Immature natural killer cell (primary cell): ENCODE measurements at regions not wholly inside any gene's neighbourhood (a gene's known extent, or its start where the extent isn't known, plus 50 kb on each side); places are given as distances from the start of the nearest gene placed in this dataset.

Experiments used
- DNase-seq, 3 donors: peaks; one replicate each; pipeline ENCODE4 v3.0.0; 2022; ENCODE audit warnings: mixed read lengths in 1 of 3
- H3K27ac Mint-ChIP-seq, 6 donors: one replicate each; pipeline ENCODE4 v1.8.0; 2020; ENCODE audit warnings: mixed read lengths in 6 of 6, mild to moderate bottlenecking in 5 of 6, inconsistent platforms in 4 of 6, moderate library complexity in 3 of 6
- H3K27me3 Mint-ChIP-seq, 3 donors: one replicate each; pipeline ENCODE4 v1.8.0; 2020 to 2021; ENCODE audit warnings: low read depth in 3 of 3, mild to moderate bottlenecking in 3 of 3, mixed read lengths in 3 of 3, moderate library complexity in 3 of 3, inconsistent platforms in 1 of 3
- H3K36me3 Mint-ChIP-seq, 3 donors: one replicate each; pipeline ENCODE4 v1.8.0; 2020; ENCODE audit warnings: mixed read lengths in 3 of 3, inconsistent platforms in 2 of 3, mild to moderate bottlenecking in 2 of 3
- H3K4me1 Mint-ChIP-seq, 2 donors: one replicate each; pipeline ENCODE4 v1.8.0; 2020; ENCODE audit warnings: inconsistent platforms in 2 of 2, mild to moderate bottlenecking in 2 of 2, mixed read lengths in 2 of 2, moderate library complexity in 1 of 2
- H3K4me3 Mint-ChIP-seq, 5 donors: one replicate each; pipeline ENCODE4 v1.8.0; 2020; ENCODE audit warnings: mild to moderate bottlenecking in 5 of 5, mixed read lengths in 5 of 5, inconsistent platforms in 3 of 5, moderate library complexity in 3 of 5
- H3K9me3 Mint-ChIP-seq, 6 donors: one replicate each; pipeline ENCODE4 v1.8.0; 2020; ENCODE audit warnings: mild to moderate bottlenecking in 6 of 6, mixed read lengths in 6 of 6, inconsistent platforms in 4 of 6, moderate library complexity in 3 of 6

DNA sequence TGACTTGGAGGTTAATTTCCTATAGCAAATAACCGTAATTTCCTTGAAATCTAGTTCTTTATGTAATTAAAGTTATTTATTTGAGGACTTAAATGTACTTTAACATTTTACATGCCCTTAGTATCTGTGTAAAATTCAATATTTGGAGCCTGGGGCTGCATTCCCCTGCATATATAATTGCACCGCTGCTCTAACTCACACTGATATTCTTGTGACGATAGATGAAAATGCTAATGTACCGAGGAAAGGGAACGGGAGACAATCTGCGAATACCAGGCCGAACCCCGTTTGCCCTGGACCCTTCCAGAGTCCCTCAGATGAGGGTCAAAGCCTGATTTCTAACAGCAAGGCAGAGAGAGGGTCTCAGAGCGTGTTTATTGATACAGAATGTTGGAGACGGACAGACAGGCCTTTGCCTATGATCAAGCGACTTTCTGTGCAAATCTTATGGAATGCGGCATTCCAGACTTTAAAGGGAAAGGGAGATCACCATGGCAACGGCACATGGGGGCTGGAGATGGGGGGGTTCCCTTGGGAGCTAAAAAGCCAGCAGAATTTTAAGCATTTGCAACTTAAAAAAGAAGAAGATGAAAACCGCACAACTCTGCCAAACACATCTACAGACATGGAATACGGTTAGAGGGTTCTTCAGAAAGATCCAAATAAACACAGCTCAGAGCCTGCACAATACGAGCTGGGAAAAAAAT is 57.6 kb upstream of the TWIST2 start:
- no peak overlapping the region for H3K4me3 Mint-ChIP-seq
- H3K9me3 Mint-ChIP-seq, result no peaks in the 10 kb centered on the region
- no peak for DNase-seq
- H3K36me3 Mint-ChIP-seq, result no peaks in the 10 kb centered on the region
- H3K27me3 Mint-ChIP-seq, result peaks cover 4 to 6% (median 5%) of the 10 kb centered on the region in 3 donors
- no peak overlapping the region for H3K27ac Mint-ChIP-seq
- no peaks in the 10 kb centered on the region for H3K4me1 Mint-ChIP-seq

DNA sequence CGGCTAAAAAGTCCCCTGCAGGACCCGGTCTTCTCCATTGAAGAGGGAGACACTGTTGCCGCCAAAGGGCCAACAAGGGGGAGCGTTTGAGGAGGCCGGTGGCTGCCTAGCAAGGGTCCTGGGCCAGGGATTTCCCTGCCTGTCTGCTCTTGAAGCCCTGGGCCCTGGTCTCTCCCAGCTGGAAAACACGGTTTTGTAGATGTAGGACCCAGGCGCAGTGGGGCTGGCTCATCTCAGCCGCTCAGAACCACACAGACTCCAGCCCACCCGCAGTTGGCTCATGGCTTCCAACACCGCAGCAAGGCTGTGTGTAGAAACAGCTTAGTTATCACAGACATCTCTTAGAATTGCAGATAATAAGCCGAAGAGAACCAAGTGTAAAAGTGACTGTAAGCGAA is 57.1 kb upstream of the TWIST2 start:
- no peak for DNase-seq
- Mint-ChIP-seq H3K4me1 (no peaks in the 10 kb centered on the region), H3K27ac (no peak overlapping the region), H3K9me3 (no peaks in the 10 kb centered on the region), H3K36me3 (no peaks in the 10 kb centered on the region), H3K27me3 (peaks cover 4 to 6% (median 5%) of the 10 kb centered on the region in 3 donors), H3K4me3 (no peak overlapping the region)

DNA sequence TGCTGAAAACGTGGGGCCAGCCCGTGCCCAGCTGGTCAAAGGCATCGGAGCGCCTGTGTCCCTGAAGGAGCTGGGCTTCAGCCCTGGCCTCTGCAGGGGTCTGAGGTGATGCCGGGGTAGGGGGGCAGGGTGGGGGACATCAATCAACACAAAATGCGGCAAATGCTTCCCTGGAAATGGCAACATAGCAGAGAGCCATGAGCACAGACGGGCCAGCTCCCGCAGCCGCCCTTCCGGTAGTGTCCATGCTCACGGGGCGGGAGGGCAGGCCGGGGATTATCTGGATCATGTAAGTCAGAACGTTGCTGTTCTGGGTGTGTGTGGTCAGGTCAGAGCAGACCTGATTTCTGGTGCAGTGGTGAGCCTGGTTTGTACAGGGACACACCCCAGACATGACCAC is 56.5 kb upstream of the TWIST2 start:
- Mint-ChIP-seq H3K27me3 (peaks cover under 1 to 6% (median 3%) of the 10 kb centered on the region in 3 donors), H3K4me3 (no peak overlapping the region), H3K27ac (no peak overlapping the region), H3K9me3 (no peaks in the 10 kb centered on the region), H3K36me3 (no peaks in the 10 kb centered on the region), H3K4me1 (no peaks in the 10 kb centered on the region)
- no peak for DNase-seq

- Mint-ChIP-seq H3K27me3 (peaks cover 0 to 12% (median 2%) of the 10 kb centered on the region in 3 donors), H3K4me3 (no peak overlapping the region), H3K4me1 (no peaks in the 10 kb centered on the region), H3K36me3 (no peaks in the 10 kb centered on the region), H3K27ac (no peak overlapping the region), H3K9me3 (no peaks in the 10 kb centered on the region)
- DNase-seq, result no peak
These were observed 54.6 kb upstream of the TWIST2 start for GRCh38 chr2:238793306-238793705.

DNA sequence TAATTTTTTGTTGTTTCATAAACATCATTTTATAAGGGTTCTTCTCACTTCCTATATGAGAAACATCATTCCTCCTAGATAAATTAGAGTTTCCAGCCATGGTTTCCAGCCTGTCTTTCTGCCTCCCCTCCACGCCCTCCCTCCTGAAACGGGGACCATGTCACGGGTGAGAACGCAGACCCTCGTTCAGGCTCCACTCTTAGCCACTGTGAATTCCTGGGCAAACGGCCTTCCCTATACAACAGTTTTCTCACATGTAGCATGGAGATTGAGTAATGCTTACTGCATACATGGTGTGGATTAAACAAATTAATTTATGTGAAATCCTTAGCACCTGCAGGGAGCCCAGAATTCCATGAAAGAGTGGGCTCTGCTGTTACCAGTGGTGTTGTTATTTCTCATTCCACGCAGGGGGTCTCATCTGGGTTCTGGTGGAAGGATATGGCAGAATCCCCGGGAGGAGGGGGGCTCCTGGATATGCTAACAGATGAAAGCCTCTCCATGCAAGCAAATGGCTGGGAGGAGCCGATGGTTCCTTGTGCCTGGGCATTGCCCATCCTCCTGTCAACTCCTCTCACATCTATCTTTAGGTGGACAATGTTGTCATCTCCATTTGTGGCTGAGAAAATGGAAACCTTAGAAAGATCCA is 54.0 kb upstream of the TWIST2 start:
- DNase-seq, result no peak
- peaks cover 0 to 12% (median 2%) of the 10 kb centered on the region in 3 donors for H3K27me3 Mint-ChIP-seq
- H3K27ac Mint-ChIP-seq, result no peak overlapping the region
- no peaks in the 10 kb centered on the region for H3K36me3 Mint-ChIP-seq
- H3K4me1 Mint-ChIP-seq, result no peaks in the 10 kb centered on the region
- H3K9me3 Mint-ChIP-seq, result no peaks in the 10 kb centered on the region
- no peak overlapping the region for H3K4me3 Mint-ChIP-seq

- no peaks in the 10 kb centered on the region for H3K36me3 Mint-ChIP-seq
- H3K27ac Mint-ChIP-seq, result no peak overlapping the region
These were observed 51.5 kb upstream of the TWIST2 start for GRCh38 chr2:238796223-238796885.

DNA sequence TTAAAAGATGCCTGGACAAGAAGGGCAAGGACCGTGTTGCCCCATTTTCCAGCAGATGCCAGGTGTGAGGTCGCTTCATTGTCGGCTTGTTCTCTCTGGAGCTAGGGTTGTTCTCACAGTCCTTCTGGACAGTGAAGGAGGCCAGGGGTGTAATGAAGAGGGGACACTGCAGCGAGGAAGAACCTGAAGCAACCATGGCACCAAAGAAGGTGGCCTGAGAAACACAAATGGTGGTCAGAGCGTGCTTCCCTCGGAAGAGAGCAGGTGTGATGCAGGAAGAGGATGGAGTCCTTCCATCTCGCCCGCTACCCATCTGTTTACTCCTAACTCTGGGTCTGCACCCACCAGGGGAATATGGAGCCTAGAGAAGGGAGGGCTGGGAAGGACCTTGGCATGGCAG is 50.3 kb upstream of the TWIST2 start:
- H3K36me3 Mint-ChIP-seq, result no peaks in the 10 kb centered on the region
- peaks cover 2 to 10% (median 8%) of the 10 kb centered on the region in 3 donors for H3K27me3 Mint-ChIP-seq
- no peak overlapping the region for H3K27ac Mint-ChIP-seq

More at GRCh38 chr2:238796223-238796885, 51.5 kb upstream of the TWIST2 start:
- no peak for DNase-seq
- Mint-ChIP-seq H3K27me3 (peaks cover 0 to 6% (median 5%) of the 10 kb centered on the region in 3 donors), H3K4me3 (no peak overlapping the region), H3K9me3 (no peaks in the 10 kb centered on the region), H3K4me1 (no peaks in the 10 kb centered on the region)

More for the DNA sequence above, 50.3 kb upstream of the TWIST2 start:
- no peaks in the 10 kb centered on the region for H3K9me3 Mint-ChIP-seq
- no peaks in the 10 kb centered on the region for H3K4me1 Mint-ChIP-seq
- H3K4me3 Mint-ChIP-seq, result no peak overlapping the region
- DNase-seq, result no peak
